IMR-90 (cell line): ENCODE measurements at regions not wholly inside any gene's neighbourhood (a gene's known extent, or its start where the extent isn't known, plus 50 kb on each side); places are given as distances from the start of the nearest gene placed in this dataset.

ENCODE experiments used
- ATAC-seq: fragments of 200-7000 bp; cut with Tn5 transposase; 2 replicates; pipeline ENCODE4 v1.9.1; 2020; ENCODE audit warnings: low read depth, mild to moderate bottlenecking, moderate library complexity
- BruUV-seq: library from RNA; stranded (reverse); fragments of 400-500 nt; replicated peaks from 2 replicates; lab custom pipeline; 2021; lab: Mats Ljungman, UMichigan
- CTCF ChIA-PET: fragments of 300-600 bp; formaldehyde crosslinking; extraction: SDS; loops from one replicate; lab custom pipeline; 2021; ENCODE audit warnings: antibody characterized with exemption; lab: Yijun Ruan, JAX
- POLR2A ChIA-PET: fragments of 300-600 bp; sonication (Branson Sonifier 250); formaldehyde crosslinking; loops from one replicate; lab custom pipeline; 2022; ENCODE audit warnings: antibody characterized with exemption; ENCODE audit not compliant: unreplicated experiment; lab: Charles Lee
- DNase-seq: peaks from one replicate; pipeline ENCODE4 v3.0.0; 2013
- H2AFZ ChIP-seq: replicated peaks from 2 replicates; pipeline ENCODE3; 2013; ENCODE audit warnings: low read length, mild to moderate bottlenecking; ENCODE audit not compliant: poor library complexity
- H2AK5ac ChIP-seq: 2 replicates; pipeline ENCODE4 v1.6.1; 2013; ENCODE audit warnings: low read depth, low read length, inconsistent platforms
- H2AK9ac ChIP-seq: replicated peaks from 2 replicates; pipeline ENCODE3; 2013; ENCODE audit warnings: mild to moderate bottlenecking, low read depth, low read length, moderate library complexity; ENCODE audit not compliant: poor library complexity
- H2BK120ac ChIP-seq: 2 replicates; pipeline ENCODE4 v1.6.1; 2013; ENCODE audit warnings: low read depth, low read length, inconsistent platforms
- H2BK15ac ChIP-seq: 3 replicates; pipeline ENCODE4 v1.6.1; 2013; ENCODE audit warnings: low read depth, low read length, inconsistent platforms
- H2BK20ac ChIP-seq: 2 replicates; pipeline ENCODE4 v1.6.1; 2013; ENCODE audit warnings: low read depth, mild to moderate bottlenecking, inconsistent platforms, low read length, moderate library complexity
- H2BK5ac ChIP-seq: 2 replicates; pipeline ENCODE4 v1.6.1; 2013; ENCODE audit warnings: mild to moderate bottlenecking, low read depth, low read length, inconsistent platforms; ENCODE audit not compliant: poor library complexity, severe bottlenecking
- H3K14ac ChIP-seq: replicated peaks from 2 replicates; pipeline ENCODE4 v1.6.1; 2013; ENCODE audit warnings: low read depth, low read length, inconsistent platforms
- H3K18ac ChIP-seq: 2 replicates; pipeline ENCODE4 v1.6.1; 2013; ENCODE audit warnings: low read depth, low read length, control low read depth
- H3K23ac ChIP-seq: 2 replicates; pipeline ENCODE4 v1.6.1; 2013; ENCODE audit warnings: low read depth, low read length, inconsistent platforms
- H3K27ac ChIP-seq: 2 replicates; pipeline ENCODE4 v1.5.1; 2013; ENCODE audit warnings: mild to moderate bottlenecking, control low read depth, low read length; ENCODE audit not compliant: insufficient read depth
- H3K27me3 ChIP-seq: 2 replicates; pipeline ENCODE4 v1.6.1; 2013; ENCODE audit warnings: low read length; ENCODE audit not compliant: control insufficient read depth, insufficient read depth
- H3K36me3 ChIP-seq: 2 replicates; pipeline ENCODE4 v1.6.1; 2013; ENCODE audit warnings: low read length, mixed read lengths; ENCODE audit not compliant: control insufficient read depth, insufficient read depth
- H3K4ac ChIP-seq: 2 replicates; pipeline ENCODE4 v1.6.1; 2013; ENCODE audit warnings: low read depth, low read length, inconsistent platforms
- H3K4me1 ChIP-seq: 2 replicates; pipeline ENCODE4 v1.6.1; 2013; ENCODE audit warnings: low read length, mixed read lengths; ENCODE audit not compliant: control insufficient read depth, insufficient read depth
- H3K4me2 ChIP-seq: 2 replicates; pipeline ENCODE4 v1.6.1; 2013; ENCODE audit warnings: low read depth, mild to moderate bottlenecking, control low read depth, low read length, moderate library complexity
- H3K4me3 ChIP-seq: 2 replicates; pipeline ENCODE4 v1.5.1; 2013; ENCODE audit warnings: low read depth, mild to moderate bottlenecking, control low read depth, low read length, moderate library complexity; ENCODE audit not compliant: insufficient read depth
- H3K56ac ChIP-seq: 2 replicates; pipeline ENCODE4 v1.6.1; 2013; ENCODE audit warnings: low read length, inconsistent platforms; ENCODE audit not compliant: insufficient read depth; ENCODE audit errors: extremely low read depth
- H3K79me1 ChIP-seq, 2 experiments: 2 replicates each; pipeline ENCODE4 v1.6.1; 2013; ENCODE audit warnings: low read length in 2 of 2, inconsistent platforms in 1 of 2, low read depth in 1 of 2
- H3K9ac ChIP-seq: 2 replicates; pipeline ENCODE4 v1.6.1; 2013; ENCODE audit warnings: low read depth, low read length, control low read depth
- H3K9me1 ChIP-seq: 2 replicates; pipeline ENCODE4 v1.6.1; 2013; ENCODE audit warnings: low read length, inconsistent platforms; ENCODE audit not compliant: insufficient read depth
- H3K9me3 ChIP-seq: 2 replicates; pipeline ENCODE4 v1.6.1; 2013; ENCODE audit warnings: low read length; ENCODE audit not compliant: control insufficient read depth, insufficient read depth
- H4K20me1 ChIP-seq: 2 replicates; pipeline ENCODE4 v1.6.1; 2013; ENCODE audit warnings: low read length, inconsistent platforms; ENCODE audit not compliant: insufficient read depth
- H4K5ac ChIP-seq: 2 replicates; pipeline ENCODE4 v1.6.1; 2013; ENCODE audit warnings: mild to moderate bottlenecking, low read depth, low read length, control low read depth
- H4K8ac ChIP-seq, 2 experiments: 2 replicates each; pipeline ENCODE4 v1.6.1; 2013; ENCODE audit warnings: low read depth in 2 of 2, low read length in 2 of 2, control low read depth in 1 of 2, inconsistent platforms in 1 of 2
- H4K91ac ChIP-seq: 2 replicates; pipeline ENCODE4 v1.6.1; 2013; ENCODE audit warnings: low read depth, low read length, inconsistent platforms; ENCODE audit not compliant: insufficient read depth
- CTCF ChIP-seq: conservative IDR thresholded peaks from 2 replicates; pipeline ENCODE4 v1.5.1; 2012; ENCODE audit warnings: mild to moderate bottlenecking, low read depth, low read length, improper control_type of control experiment
- FOS ChIP-seq: fragments of 150-350 bp; IDR thresholded peaks from 2 replicates; pipeline ENCODE4 v1.6.1; 2016; ENCODE audit warnings: low read depth, low read length
- MAFK ChIP-seq: IDR thresholded peaks from 2 replicates; pipeline ENCODE4 v1.6.1; 2012; ENCODE audit warnings: low read depth, low read length, improper control_type of control experiment
- MAZ ChIP-seq: IDR thresholded peaks from 2 replicates; pipeline ENCODE4 v1.6.1; 2012; ENCODE audit warnings: low read depth, mild to moderate bottlenecking, low read length, improper control_type of control experiment, moderate library complexity, borderline replicate concordance
- POLR2A ChIP-seq: IDR thresholded peaks from 2 replicates; pipeline ENCODE4 v1.6.1; 2012; ENCODE audit warnings: mild to moderate bottlenecking, low read depth, low read length
- RAD21 ChIP-seq: IDR thresholded peaks from 2 replicates; pipeline ENCODE4 v1.6.1; 2012; ENCODE audit warnings: low read length, improper control_type of control experiment
- RCOR1 ChIP-seq: IDR thresholded peaks from 2 replicates; pipeline ENCODE4 v1.6.1; 2012; ENCODE audit warnings: mild to moderate bottlenecking, low read length, improper control_type of control experiment; ENCODE audit not compliant: insufficient replicate concordance
- RFX5 ChIP-seq: IDR thresholded peaks from 2 replicates; pipeline ENCODE4 v1.8.0; 2012; ENCODE audit warnings: low read depth, mild to moderate bottlenecking, low read length, moderate library complexity
- dilution Hi-C: fragments of 300-500 bp; cut with HindIII; formaldehyde crosslinking; loops from one replicate; pipeline ENCODE4 v1.14.3; 2018; ENCODE audit warnings: low sequenced_read_pairs; ENCODE audit not compliant: unreplicated experiment
- in situ Hi-C: fragments of 300-500 bp; cut with MboI; formaldehyde crosslinking; loops from 3 replicates; pipeline ENCODE4 v1.14.3; 2019; ENCODE audit warnings: low sequenced_read_pairs, inconsistent platforms, mixed read lengths
- intact Hi-C: fragments of 100-400 bp; cut with micrococcal nuclease; formaldehyde crosslinking; loops from 2 replicates; pipeline ENCODE4 v1.10.0; 2022

- Histone ChIP-seq H2BK120ac (no peak overlapping the region), H2AK9ac (no peak overlapping the region), H3K9ac (no peak overlapping the region), H3K18ac (no peak overlapping the region), H3K4me2 (0 out of 2 replicates have a peak overlapping the region, but pooled peaks have one; percentile 3), H3K56ac (no peak overlapping the region), H3K36me3 (no peaks in the 10 kb centered on the region), H4K91ac (no peak overlapping the region), H4K5ac (no peak overlapping the region), H3K9me3 (no peaks in the 10 kb centered on the region), H3K4me1 (no peaks in the 10 kb centered on the region), H3K9me1 (no peaks in the 10 kb centered on the region), H3K4me3 (no peak overlapping the region), H2BK20ac (no peak overlapping the region), H2BK5ac (no peak overlapping the region), H4K20me1 (no peaks in the 10 kb centered on the region), H4K8ac (no peak overlapping the region), H3K23ac (no peak overlapping the region), H2AK5ac (no peak overlapping the region), H3K27ac (no peak overlapping the region), H3K14ac (no peak overlapping the region), H3K27me3 (no peaks in the 10 kb centered on the region; the same call in 1 of the 2 replicates), H3K79me1 (no peaks in the 10 kb centered on the region), H3K4ac (no peak overlapping the region), H2AFZ (no peak overlapping the region), H2BK15ac (no peak overlapping the region)
- TF ChIP-seq MAFK (no peak), POLR2A (no peak), MAZ (no peak), RCOR1 (no peak), FOS (no peak), RFX5 (no peak), CTCF (no peak), RAD21 (no peak)
- ChIA-PET CTCF (interaction anchor here (0.7 kb wide), 1 partner anchor 10 kb away, joined by 3 read pairs; no protein-coding TSS in a partner anchor), POLR2A (no interaction called here)
- in situ Hi-C loops = no loop called here
- intact Hi-C loops = no loop called here
- BruUV-seq = no TSS peak
- dilution Hi-C loops = no loop called here
- peak; percentile 88 for ATAC-seq
- peak; percentile 50 for DNase-seq
Measured at GRCh38 chr1:81660286-81660685, 140.4 kb upstream of the ADGRL2 start.
